NB4 (cell line): ENCODE measurements at regions not wholly inside any gene's neighbourhood (a gene's known extent, or its start where the extent isn't known, plus 50 kb on each side); places are given as distances from the start of the nearest gene placed in this dataset.

Experiments used
- POLR2A ChIP-seq: IDR thresholded peaks from 2 replicates; pipeline ENCODE4 v1.6.1; 2011; ENCODE audit warnings: mild to moderate bottlenecking; ENCODE audit not compliant: insufficient read length; ENCODE audit errors: extremely low read depth
- TF ChIP-seq, protein P1 (sequence below): IDR thresholded peaks from one replicate; pipeline ENCODE4 v1.5.1; 2012; ENCODE audit warnings: low read depth, low read length

DNA sequence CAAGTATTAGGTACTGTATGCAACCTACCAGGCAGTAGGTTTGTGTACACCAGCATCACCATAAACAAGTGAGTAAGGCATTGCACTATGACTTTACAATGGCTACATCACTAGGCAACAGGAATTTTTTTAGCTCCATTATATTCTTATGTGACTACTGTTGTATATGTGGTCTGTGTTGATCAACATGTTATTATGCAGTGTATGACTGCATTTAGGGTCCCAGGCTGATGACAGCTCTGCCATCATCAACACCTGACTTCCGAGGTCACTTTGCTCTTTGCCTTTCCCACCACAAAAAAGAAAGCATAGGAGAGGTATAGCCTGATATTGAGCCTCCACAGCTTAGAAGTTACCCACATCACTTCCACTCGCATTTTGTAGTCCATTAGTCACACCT is 217.5 kb upstream of the PELI2 start:
- TF ChIP-seq, protein P1, sequence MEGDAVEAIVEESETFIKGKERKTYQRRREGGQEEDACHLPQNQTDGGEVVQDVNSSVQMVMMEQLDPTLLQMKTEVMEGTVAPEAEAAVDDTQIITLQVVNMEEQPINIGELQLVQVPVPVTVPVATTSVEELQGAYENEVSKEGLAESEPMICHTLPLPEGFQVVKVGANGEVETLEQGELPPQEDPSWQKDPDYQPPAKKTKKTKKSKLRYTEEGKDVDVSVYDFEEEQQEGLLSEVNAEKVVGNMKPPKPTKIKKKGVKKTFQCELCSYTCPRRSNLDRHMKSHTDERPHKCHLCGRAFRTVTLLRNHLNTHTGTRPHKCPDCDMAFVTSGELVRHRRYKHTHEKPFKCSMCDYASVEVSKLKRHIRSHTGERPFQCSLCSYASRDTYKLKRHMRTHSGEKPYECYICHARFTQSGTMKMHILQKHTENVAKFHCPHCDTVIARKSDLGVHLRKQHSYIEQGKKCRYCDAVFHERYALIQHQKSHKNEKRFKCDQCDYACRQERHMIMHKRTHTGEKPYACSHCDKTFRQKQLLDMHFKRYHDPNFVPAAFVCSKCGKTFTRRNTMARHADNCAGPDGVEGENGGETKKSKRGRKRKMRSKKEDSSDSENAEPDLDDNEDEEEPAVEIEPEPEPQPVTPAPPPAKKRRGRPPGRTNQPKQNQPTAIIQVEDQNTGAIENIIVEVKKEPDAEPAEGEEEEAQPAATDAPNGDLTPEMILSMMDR, result no peak
- TF ChIP-seq POLR2A, result no peak
